Medulla oblongata (tissue), 1 donor: ENCODE measurements at regions not wholly inside any gene's neighbourhood (a gene's known extent, or its start where the extent isn't known, plus 50 kb on each side); places are given as distances from the start of the nearest gene placed in this dataset.
A peak's percentile ranks its signal among the peaks of the same experiment; 100 is the strongest.

Experiments used
- DNase-seq: peaks from one replicate; pipeline ENCODE4 v3.0.0-alpha.2; 2015; ENCODE audit errors: extremely low spot score

DNA sequence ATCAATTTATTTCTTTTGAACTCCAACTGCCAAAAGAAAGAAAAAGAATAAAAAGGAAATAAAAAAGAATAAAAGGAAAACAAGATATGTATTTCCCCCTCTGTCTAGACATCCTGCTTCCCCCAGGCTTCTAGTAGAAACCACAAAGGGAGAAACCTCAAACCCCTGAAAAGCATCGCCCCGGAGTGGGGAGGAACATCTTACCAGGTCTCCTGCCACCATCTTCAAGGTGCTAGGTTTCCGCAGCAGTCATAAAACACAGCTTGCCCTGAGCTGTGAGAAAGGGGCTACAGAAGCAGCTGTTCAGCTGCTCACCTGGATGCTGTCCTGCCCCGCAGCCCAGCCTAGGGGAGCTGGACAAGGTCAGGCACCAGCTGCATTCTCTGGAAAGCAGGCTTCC, 487.7 kb downstream of the GADD45G start:
- DNase-seq, result no peak

DNA sequence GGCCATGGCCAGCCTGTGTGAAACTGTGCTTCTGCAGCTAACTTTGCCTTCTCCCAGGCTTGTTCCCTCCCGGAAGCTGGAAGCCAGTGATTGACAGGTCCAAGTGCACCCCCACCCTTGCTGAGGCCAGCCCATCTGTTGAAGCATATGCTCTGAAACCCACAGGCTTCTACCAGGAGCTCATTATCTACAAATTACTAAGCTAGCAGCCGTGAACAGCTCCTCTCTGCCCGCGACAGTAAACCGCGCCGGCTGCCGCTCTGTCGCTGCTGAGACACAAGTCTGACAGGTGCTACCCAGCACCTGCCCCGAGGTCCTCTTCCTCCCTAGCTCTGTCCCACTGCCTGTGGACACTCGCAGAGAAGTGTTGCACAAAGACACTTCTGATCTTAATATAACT, 490.9 kb downstream of the GADD45G start:
- DNase-seq, result no peak

DNA sequence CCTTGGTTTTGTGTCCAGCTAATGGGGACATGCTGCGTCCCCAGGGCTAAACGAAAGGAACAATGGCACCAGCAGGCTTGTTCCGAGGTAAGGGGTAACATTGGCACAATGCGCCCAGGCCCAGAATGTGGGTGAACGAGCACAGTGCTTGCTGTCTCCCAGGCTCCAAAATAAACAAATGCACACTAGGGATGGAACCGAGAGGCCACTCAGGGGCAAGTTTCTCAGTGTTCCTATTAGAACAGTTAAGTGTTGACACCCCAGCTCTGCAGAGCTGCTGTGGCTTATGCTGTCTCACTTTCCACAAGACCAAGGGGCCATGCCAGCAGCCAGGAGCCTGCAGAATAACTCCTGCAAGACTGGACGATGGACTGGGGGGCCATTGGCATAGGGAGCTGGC, 492.4 kb downstream of the GADD45G start:
- DNase-seq, result no peak

DNA sequence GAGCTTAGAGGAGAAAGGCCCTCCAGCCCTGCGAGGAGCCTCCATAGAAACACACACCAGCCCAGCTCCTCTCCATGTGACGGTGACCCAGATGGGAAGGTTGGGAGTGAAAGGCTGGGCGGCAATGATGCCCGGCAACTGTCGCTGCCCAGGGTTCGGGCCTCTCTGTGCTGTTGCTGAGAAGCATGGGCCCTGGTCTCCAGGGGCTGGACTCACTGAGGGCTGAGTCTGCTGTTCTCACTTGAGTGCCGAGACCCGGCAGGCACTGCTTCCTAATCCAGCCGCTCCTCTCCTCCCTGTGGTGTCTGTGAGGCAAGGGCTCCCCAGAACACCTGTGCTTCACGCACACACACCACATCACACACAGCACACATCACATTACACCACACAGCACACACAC, 493.6 kb downstream of the GADD45G start:
- no peak for DNase-seq

DNA sequence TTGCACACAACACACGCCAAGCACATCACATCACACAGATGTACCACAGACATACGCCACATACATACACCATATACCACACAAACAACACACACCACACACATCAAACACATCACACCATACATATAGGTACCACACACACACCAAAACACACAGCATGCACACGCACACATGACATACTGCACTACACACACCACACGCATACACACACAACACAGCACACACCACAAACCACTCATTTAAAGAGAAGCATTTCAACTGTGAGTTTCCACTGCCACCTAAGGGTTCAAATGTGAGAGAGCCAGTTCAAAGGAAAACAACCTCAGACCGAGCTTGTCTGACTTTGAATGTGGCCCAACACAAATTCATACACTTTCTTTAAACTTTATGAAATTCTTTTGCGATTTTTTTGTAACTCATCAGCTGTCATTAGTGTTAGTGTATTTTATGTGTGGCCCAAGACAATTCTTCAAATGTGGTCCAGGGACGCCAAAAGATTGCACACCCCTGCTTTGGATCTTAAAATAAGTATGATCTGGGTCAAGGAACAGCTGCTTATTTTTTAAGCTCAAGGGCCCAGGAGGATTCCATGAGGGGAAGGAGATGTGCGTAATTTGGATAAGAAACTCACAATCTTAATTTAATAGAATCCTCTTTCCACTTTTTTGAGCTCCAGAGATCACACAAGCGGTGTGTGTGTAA, 494.6 kb downstream of the GADD45G start:
- peak; percentile 76 for DNase-seq

DNA sequence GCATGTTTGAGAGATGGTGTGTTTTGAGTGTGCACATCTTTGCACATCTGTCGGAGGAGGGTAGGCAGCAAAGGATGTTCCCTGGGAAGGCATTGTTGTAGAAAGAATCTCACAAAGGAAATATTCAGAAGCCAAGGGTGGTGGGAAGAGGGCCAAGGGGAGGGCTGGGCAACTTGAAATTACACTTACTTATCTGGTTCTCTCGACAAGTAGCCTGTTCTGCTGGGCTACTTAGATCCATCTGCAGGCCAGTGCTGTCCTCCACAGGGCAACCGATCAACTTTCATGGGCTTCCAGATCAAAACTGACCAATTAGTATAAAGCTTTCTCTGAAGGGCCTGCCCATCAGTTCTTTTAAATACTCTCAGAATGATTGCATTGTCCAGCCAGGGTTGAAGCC, 495.2 kb downstream of the GADD45G start:
- no peak for DNase-seq

DNA sequence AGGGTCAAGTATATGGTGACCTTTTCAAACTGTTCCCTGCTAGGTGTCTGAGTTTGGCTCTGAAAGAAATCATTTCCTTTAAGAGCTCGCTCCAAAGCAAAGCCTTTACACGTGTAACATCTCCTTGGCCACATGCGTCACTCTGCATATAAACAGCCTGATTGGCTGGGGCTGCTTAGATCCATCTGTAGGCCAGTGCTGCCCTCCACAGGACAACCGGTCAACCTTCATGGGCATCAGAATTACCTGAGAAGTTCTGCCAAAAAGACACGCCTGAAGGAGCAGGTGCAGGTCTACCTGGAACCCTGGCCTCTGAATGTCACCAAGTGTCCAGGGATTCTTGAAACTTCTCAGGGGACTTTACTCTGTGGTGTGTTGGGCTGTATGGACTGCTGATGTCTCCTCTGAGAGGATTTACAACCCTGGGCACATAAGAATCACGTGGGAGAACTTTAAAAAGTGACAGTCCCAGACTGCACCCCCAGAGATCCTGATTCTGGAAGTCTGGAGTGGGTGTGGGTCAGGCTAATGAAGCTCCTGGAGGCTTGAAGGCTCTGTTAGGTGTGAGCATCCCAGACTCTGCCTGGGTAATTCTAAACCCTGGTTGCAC, 497.6 kb downstream of the GADD45G start:
- DNase-seq, result peak; percentile 88

DNA sequence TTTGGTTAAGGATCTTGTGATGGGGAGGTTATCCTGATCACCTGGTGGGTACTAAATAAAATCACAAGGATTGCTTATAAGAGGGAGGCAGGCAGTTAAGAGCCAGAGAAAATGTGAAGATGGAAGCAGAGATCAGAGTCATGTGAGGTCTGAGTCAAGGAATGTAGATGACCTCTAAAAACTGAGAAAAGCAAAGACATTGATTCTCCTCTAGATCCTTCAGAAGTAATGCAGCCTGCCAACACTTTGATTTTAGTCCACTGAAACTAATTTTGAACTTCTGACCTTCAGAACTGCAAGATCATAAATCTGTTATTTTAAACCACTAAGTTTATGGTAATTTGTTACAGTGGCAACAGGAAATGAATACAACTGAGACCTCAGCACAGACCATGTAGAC, 499.0 kb downstream of the GADD45G start:
- no peak for DNase-seq

DNA sequence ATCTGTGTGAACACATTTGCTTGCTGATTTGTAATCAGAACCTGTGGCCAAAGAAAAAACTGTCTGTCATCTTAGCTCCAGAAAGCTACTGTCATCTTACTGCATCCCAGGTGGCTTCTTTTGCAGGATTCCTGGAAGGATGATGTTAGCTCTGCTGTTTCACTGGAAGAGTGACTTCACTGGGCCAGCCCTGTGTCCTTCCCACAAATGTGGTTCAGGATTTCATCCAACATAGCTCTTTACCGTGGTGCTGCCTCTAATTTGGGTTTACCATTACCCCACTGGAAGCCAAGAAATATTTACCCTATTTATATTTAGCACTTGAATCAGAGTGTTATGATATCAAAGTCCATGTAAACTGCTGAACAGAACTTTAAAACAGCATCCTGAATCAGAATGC, 501.0 kb downstream of the GADD45G start:
- no peak for DNase-seq

DNA sequence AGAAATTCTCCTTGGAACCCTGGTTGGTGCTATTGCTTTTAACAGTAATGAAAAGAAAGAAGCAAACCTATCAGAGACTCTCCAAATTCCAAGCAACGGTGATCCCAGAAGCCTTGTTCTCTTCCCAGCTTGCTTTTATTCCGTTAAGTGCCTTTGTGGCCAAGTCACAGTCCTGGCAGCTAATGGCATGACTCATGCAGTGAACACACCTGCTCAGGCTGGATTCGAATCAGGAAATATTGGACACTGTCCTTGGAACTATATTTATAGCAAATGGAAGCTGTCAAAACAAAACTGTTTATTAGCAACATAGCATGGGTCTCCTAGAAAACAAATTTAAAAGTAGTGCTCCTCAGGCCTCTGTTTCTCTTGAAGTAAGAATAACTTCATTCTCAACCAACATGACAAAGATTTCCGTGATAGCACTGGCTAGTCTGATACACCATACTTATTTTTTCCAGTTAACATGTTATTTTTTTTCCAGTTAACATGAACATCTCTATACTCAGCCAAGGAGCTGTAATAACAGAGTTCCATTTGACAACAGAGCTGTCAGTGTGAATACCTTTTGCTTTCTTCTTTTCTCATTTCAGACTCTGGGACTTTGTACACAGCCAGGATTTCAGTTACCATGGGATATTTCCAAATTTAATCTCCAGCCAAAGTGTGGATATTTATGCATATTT, 502.4 kb downstream of the GADD45G start:
- DNase-seq, result peak; percentile 31

DNA sequence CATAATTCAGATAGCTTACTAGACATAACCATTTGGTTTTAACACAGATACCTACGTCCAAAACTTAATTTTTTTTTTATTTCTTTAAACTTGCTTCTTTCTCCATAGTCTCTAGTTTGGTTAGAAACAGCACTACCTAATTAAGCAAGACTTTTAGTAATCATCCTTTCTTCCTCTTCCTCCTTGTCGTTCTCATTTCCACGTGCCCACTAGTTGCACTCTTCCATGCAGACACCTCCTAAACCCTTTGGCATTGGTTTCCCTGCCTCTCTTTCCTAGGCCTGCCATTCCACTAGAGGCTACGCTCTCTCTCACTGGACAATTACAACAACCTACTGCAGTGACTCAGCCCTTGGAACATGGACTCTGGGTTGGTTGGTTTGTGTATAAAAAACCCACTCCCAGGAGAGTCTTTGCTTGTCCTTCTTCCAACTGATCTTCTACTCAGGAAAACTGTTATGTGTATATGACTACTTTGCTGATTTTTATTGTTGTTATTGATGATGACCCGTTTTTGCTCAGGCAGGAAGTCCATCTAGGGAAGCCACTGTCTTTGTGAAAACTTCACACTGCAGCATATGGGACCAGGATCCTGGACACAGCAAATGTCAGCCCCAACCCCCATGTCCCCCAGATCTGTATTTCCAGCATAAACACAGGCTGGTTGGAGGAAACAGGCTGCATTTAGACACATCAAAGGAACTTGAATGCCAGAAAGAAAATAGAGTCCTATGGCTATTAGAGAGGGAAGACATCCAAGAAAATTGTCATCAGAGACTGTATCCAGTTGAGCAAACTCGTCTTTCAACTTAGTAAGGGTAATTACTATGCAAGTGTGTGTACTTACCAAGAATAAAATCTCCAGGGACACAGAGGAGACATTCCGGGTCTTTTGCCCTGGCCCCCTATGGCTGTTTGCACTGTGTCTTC, 503.2 kb downstream of the GADD45G start:
- DNase-seq, result no peak

DNA sequence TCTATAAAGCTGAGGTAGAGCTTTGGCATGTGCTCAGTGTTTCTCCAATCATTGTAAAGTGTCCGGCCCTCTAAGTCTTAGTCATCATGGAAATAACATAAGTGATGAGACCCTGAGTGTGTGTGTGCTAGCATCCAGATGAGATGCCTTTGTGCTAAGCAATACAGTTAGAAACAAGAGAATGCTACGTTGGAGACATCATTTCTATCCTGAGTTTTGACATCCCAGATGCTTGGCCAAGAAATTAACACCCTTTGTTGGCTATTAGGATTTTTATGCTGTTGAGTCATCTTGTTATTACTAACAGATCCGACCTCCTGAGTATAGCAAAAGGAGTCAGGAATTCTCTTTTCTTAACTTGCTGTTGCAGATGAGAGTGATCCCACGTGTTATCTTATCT, 508.0 kb downstream of the GADD45G start:
- no peak for DNase-seq

DNA sequence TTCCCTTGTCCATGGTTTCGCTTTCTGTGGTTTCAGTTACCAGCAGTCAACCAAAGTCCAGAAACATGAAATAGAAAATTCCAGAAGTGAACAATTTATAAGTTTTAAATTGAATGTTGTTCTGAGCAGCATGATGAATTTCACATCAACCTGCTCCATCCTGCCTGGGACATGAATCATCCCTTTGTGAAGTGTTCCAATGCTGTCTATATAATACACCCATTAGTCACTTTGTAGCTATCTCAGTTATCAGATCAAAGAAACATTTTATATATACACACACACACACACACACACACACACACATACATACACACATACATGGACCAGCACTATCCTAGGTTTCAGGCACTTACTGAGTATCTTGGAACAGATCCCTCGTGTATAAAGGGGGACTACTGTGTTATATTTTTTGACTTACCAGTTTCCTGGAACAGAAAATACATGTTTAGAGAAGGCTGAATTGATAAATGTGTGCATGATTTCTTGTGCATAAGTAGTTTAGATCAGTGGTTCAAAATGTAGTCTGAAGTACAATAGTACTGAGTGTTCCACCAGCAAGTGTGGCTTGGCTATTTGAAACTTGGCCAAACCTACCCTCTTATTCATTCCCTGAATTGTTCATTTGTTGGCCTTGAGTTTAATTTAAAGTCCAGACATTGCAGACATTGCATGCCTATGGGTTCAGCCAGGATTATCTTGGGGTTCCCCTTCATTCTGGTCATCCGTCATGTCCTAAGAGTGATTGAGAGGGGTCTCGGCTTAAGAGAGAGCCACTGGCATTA, 510.0 kb downstream of the GADD45G start:
- no peak for DNase-seq

DNA sequence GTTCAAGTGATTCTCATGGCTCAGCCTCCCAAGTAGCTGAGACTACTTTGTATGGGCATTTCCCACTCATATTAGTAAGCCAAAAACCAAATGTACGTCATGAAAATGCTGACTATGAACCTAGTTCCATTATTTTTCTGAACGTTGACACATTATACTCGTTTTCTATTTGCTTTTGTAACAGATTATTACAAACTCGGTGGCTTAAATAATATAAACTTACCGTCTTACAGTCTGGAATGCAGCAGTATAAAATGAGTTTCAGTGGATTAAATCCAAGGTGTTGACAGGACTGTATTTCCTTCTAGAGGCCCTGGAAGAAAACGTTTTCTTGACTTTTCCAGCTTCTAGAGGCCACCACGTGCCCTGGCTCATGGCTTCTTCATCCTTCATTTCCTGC, 517.0 kb downstream of the GADD45G start:
- no peak for DNase-seq

DNA sequence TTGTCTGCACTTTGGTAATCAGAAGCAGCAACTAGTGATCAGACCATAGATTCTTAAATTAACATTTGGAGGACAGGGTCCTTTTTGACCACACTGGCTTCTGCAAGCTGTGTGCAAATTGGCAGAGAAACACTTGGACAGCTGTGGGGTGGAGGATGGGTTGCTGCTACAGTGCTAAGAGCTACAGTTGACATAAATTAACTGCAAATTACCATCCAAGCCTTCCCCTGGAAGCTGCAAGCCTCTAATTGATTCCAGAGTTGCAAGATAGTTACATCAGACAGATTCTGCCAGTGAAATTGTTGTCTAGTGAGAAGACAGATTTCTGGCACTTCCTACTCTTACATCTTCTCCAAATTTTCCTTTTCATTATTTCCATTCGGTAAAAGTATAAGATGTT, 517.7 kb downstream of the DIRAS2 start:
- no peak for DNase-seq

DNA sequence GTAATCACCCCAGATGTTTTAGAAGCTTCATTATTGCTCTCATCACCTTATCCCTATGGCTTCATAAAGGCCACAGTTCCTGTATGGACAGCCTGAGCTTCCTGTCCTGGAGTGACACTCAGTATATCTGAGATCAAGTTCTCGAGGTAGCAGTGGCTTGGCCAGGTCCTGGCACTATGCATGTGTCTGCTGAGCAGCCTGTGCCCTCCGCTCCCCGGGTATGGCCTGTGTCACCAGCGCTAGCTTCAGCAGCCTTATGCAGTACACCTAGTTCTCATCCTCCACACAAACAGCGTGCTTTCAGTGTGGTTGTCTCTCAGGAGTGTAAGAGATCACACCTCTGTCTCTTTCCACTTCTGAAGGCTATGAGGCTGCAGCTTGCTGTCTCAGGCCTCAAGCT, 514.7 kb downstream of the DIRAS2 start:
- DNase-seq, result no peak

DNA sequence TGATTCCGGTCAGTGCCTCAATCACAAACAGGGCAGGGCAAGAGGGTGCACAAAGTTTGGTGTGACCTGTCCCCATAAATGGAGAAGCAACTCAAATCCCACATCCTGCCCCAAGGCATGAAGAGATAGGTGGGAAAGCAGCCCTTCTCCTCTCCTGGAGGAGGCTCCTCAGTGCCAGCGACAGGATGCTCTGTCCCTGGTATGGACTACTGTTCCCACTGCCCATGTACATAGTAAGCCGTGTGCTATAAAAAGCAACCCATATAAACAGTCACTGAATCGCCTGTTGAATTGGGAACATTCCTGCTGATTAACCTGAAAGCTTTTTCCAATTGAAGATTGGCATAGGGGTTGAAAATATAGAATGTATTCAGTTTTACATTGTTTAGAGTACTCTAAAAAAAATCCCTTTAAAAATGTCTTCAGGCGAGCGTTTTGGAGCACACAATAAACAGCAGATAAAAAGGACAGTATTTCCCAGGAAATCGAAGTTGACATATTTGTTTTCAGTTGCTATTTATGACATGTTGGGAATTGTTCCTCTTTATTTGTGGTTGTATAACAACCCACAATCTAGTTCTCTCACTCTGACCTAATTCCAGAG, 513.9 kb downstream of the DIRAS2 start:
- no peak for DNase-seq

DNA sequence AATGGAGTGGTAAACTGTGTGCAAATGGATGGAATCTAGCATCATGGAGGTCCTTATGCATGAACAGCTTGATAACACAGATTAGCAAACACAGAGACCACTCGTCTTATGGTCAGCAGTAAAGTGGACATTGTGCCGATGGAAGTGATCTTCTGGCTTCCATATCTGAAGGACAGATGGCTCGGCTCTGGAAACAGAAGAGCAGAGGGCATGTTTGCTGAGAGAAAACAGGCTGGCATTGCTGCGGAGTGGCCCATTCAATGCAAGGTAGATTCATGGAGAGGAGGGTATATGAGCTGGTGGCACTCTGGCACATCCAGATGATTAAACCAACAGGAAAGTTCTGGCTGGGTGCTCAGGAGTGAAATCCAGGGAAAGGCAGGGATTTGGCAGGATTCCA, 513.2 kb downstream of the DIRAS2 start:
- DNase-seq, result no peak

DNA sequence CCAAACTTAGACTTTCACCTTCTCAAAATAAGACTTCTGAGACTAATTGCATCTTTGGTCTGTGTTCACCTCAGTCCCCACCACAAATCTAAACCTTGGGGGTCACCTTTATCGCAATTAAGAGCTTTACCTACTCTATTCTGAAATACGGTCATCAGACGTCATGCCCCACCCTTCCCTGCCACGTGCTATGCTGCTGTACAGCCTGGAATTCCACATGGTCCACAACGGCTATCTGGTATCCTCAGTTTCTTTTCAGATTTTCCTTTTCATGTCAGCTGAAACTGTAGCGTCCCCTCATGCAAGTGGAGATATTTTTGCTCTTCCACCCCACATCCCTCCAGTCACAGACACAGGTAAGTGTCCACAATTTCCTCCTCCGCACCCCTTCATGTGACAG, 511.1 kb downstream of the DIRAS2 start:
- DNase-seq, result no peak

DNA sequence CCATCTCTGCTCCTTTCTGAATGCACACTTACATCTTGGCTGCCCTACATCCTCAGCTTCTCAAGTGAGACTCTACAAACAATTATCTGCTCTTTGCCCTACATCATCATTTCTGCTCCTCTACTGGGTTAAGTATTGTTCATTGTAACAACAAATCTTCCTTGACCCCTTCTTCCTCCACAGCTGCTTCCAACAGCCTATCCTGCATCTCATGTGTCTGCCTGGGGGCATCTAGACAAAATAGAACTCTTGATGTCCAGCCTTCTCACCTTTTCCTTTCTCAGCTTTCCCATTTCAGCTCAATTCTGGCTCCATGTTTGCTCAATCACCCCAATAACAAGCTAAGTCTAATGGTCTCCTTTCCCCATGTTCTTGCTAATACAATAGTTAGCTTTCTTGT, 509.8 kb downstream of the DIRAS2 start:
- DNase-seq, result no peak

DNA sequence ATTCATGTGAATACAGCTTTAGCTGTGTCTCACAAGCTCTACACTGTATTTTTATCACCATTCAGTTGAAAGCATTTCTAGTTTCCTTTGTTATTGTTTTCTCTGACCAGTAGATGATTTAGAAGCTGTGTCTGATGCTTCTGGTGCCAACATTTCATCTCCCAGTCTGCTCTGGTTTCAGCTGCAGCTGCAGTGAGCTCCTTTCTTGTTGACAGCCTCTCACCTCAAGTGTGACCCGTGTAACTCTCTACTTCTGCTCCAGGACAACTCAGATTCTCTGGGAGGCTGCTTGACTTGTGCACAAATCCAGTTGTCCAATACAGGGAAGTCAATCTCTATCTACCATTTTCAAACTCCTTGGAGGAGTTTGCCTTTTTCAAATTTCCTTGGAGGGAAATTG, 504.8 kb downstream of the DIRAS2 start:
- no peak for DNase-seq
